Activated CD4-positive, alpha-beta T cell treated with anti-CD3 and anti-CD28 coated beads, Interleukin-2, amount 50 U/mL, for 16 hours (primary cell): ENCODE measurements at regions not wholly inside any gene's neighbourhood (a gene's known extent, or its start where the extent isn't known, plus 50 kb on each side); places are given as distances from the start of the nearest gene placed in this dataset.
"Not testable (repeated sequence)": the region's sequence is repeated elsewhere in the genome, so short reads cannot be mapped to it uniquely, and the experiment has no call there.

ENCODE experiments used
- DNase-seq: peaks from one replicate; pipeline ENCODE4 v3.0.0-alpha.2; 2020

GRCh38 chr10:77740396-77740795 is 102.8 kb upstream of the KCNMA1 start:
- DNase-seq: not testable (repeated sequence)

DNA sequence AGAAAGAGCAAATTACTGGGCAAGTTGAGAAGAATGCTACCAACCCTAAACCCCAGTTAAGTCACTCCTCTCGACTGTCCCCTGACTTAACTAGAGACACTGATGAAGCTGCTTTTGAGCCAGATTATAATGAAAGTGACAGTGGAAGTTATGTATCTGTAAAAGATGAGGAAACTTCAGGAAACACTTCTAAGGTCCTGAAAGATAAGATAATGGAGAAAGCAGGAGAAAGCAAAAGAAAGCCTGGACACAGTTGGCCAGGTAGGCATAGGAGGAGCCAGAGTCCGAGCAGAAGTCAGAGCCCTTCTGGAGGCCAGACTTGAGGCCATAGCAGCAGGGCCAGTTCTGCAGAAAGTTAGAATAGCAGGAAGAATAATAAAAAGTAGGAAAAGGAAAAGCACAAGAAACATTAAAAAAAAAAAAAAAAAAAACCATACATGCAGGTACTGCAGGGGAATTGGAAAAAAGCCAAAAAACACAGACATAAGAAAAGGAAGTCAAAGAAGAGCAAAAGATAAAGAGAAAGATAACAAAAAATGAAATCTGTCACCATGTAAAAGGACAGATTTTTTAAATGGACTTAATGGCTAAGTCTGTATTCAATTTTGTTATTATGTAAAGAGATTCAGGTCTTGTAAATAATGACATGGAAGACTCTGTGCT is 101.0 kb upstream of the KCNMA1 start:
- no peak for DNase-seq

DNA sequence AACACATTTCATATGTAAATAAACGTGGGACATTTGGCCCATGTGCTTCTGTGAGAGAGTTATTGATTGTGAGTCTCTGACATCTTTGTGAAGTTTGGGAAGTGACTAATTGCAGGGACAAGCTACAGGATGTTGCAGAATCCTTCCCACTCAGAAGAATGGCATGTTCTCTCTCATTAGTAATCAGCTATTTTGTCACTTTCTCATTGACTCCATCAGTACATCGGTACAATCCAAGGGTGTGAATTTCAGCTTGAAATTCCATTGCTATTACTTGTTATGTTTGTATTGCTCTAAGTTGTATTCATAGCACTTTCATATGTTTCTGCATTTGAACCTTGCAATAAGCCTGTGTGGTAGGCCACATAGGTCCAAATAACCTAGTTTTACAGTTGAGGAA is 100.0 kb upstream of the KCNMA1 start:
- DNase-seq: no peak

GRCh38 chr10:77735136-77735535 is 97.5 kb upstream of the KCNMA1 start:
- DNase-seq: not testable (repeated sequence)

- DNase-seq: no peak
These were observed 94.8 kb upstream of the KCNMA1 start for GRCh38 chr10:77732213-77733003.

- no peak for DNase-seq
These were observed 89.9 kb upstream of the KCNMA1 start for GRCh38 chr10:77727481-77727880.

DNA sequence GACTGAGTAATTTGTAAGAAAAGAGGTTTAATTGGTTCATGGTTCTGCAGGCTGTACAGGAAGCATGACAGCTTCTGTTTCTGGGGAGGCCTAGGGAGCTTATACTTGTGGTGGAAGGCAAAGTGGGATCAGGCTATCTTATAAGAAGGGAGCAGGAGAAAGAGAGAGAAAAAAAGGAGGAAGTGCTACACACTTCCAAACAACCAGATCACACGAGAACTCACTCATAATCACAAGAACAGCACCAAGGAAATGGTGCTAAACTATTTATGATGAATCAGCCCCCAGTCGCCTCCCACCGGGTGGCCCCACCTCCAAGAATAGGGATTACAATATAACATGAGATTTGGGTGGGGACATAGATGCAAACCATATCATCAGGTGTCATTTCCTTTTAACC is 89.1 kb upstream of the KCNMA1 start:
- no peak for DNase-seq

DNA sequence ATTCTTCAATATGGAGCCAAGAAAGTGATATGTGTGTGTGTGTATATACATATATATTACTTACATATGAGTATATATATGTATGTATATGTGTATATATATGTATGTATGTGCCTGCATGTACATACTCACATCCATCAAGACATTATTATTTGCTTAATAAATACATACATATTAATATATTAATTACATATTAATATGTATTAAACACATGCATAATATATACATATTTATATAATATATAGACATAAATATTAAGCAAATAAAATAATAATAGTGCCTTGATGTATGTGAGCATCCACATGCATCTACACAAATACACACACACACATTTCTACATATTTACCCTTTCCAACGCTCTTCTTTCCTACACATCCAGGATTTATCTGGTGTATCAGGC is 88.7 kb upstream of the KCNMA1 start:
- no peak for DNase-seq

DNA sequence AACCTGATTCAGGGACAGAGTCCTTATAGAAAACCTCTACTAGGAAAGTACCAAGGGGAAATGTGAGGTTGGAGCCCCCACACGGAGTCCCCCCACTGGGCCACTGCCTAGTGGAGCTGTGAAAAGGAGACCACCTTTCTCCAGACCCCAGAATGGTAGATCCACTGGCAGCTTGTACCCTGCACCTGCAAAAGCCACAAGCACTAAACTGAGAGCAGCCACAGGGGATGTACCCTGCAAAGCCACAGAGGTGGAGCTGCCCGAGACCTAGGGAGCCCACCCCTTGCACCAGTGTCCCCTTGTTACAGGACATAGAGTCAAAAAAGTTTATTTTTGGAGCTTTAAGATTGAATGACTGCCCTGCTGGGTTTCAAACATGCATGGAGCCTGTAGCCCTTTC is 87.2 kb upstream of the KCNMA1 start:
- DNase-seq: no peak

DNA sequence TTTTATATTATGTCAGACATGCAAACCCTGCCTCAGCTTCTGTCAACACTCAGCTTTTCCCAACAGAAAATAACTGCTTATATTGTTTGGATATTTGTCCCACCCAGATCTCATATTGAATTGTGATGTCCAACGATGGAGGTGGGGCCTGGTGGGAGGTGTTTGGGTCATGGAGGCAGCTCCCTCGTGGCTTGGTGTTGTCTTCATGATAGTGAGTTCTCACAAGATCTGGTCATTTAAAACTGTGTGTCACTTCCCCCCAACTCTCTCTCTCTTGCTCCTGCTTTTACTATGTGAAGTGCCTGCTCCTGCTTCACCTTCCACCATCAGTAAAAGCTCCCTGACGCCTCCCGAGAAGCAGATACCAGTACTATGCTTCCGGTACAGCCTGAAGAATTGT is 85.8 kb upstream of the KCNMA1 start:
- DNase-seq: no peak

DNA sequence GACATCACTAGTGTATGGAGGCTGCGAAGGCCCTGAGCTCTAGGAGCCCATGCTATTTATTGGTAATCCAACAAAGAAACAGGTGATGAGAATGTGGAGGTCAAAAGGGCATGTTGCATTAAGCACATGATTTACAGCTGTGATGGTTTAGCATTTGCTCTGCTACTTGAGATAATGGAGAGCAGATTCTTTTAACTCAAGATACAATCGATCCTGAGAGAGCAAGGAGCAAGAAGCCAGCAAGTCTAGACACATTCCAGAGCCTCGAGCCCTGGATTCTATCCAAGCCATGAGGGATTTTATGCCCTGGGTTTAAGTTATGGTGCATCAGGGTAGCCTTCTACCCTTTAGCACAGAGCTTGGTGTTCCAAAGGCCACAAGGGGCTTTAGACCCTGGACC is 85.3 kb upstream of the KCNMA1 start:
- not testable (repeated sequence) for DNase-seq

- DNase-seq: no peak
These were observed 84.2 kb upstream of the KCNMA1 start for GRCh38 chr10:77721815-77722214.

GRCh38 chr10:77718957-77719356 is 81.3 kb upstream of the KCNMA1 start:
- no peak for DNase-seq

DNA sequence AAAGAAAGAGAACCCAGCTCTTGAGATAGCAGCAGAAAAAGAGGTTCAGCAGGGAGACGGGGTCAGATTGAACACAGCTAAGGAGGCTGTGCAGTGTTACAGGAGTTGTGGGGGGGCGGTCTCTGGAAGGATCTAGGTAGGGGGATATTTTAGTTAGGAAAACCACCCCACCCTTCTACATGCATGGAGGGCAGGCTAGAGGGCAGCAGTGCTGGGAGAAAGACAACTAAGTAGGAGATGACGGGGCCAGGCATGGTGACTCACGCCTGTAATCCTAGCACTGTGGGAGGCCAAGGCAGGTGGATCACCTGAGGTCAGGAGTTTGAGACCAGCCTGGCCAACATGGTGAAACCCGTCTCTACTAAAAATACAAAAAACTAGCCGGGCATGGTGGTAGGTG is 80.7 kb upstream of the KCNMA1 start:
- DNase-seq: not testable (repeated sequence)

GRCh38 chr10:77717336-77717735 is 79.7 kb upstream of the KCNMA1 start:
- DNase-seq: no peak

DNA sequence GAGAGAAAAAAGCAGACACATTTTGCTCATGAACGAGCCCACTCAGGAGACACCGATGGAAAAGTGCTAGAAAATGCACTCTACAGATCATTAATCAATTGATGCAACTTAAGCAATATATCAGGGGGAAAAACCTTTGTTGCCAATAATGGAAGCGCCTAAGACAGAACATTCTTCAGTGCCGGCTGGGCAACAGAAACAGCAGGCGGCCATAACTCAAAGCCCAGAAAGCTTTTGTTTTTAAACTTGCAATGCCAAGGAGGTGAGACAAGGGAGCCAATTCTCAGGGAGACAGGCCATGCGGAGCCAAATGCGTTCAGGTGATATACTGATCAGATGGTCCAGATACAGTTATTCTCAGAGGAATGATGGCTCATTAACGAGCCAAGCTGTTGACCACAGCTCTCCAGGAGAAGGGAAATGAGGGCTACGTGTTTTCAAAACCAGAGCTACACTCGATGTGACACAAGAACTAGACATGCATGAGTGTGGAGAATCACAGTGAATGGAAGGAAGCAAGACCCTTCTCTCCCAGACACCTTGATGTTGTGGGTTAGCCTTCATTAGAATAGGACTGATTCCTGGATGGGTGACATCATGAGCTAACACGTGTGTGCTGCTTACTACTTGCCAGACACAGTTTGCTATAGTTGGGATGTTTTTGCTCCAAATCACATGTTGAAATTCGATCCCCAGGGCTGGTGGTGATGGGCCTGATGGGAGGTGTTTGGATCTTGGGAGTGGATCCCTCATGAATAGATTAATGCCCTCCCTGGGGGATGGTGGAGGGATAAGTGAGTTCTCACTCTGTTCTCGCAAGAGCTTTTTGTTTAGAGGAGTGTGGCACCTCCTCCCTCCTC is 79.1 kb upstream of the KCNMA1 start:
- no peak for DNase-seq

DNA sequence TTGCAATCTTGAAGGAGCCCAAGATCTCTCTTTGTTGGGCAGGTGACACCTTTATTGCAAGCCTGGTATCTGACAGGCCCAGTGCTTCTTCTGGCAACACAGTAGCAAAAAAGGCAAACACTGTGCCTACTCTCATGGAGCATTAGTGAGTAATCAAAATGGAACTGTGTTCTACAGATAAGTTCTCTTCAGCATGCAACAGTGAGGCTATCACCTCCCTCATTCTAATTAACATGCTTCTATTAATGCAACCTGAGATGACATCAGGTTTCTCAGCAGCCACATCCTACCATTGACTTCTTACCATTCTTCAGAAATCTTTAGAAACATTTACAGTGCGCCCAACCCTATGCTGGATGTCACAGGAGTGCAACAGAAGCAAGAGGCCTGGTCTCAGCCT is 77.9 kb upstream of the KCNMA1 start:
- DNase-seq: no peak

GRCh38 chr10:77715088-77715487 is 77.5 kb upstream of the KCNMA1 start:
- peak; percentile 16 for DNase-seq

GRCh38 chr10:77713521-77714280 is 76.1 kb upstream of the KCNMA1 start:
- DNase-seq: no peak

GRCh38 chr10:77712207-77712606 is 74.6 kb upstream of the KCNMA1 start:
- no peak for DNase-seq

DNA sequence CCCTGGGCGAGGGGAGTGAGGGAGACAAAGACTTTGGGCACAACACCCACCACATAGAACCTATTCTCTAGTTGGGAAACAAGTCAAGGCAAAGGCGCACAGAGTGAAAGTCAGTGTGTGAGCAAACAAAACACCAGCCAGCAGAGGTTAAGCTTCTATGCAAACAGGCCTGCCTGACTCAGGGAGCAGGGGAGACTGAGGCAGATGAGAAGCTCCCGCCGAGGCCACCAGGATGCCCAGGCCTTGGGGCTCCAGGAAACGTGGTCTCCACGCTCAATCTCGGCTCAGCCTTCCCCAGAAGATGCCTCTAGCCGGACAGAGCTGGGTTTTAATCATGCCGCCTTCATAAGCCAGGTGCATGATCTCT is 74.1 kb upstream of the KCNMA1 start:
- DNase-seq: no peak

DNA sequence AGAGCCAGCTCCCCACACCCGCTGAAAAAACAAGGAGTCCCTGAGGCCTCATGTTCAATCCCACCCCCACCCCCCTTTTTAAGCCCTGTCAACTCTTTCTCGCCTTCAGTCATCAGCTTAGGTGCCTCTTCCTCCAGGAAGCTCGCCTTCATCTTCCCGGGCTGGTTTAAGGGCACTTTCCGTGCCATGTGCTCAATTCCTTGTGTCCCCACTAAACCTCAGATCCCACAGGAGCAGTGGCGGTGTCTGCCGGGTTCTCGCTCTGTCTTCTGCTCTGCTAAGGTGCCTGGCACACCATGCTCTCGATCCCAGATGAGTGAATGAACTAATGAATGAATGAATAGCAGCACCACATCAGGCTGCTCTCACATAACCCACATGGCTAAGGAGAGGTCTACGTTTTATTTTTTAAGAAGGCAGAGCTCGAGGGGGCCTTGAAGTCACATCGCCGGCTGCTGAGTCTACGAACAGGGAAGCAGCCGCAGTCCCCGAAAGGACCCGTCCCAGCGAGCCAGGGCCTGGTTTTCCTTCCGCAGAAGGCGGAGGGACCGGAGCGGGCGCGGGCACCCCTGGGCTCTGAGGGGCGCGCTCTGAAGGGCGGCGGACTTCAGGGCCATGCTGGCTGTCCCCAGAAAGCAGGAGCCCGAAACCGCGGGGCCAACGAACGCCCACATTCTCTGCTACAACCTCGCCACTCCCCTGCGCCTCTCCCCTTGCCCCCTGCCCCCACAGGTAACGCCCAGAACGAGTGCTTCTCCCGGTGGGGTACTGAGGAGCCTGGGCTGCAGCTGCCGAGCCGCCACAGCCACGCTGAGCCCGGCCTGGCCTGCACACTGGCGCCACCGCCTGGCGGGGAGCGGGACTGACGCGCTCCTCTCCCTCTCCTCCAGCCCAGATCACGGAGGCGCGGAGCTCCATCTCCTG is 73.4 kb upstream of the KCNMA1 start:
- peak; percentile 77 for DNase-seq
